ENCODE measurements at regions not wholly inside any gene's neighbourhood (a gene's known extent, or its start where the extent isn't known, plus 50 kb on each side); places are given as distances from the start of the nearest gene placed in this dataset.

DNA sequence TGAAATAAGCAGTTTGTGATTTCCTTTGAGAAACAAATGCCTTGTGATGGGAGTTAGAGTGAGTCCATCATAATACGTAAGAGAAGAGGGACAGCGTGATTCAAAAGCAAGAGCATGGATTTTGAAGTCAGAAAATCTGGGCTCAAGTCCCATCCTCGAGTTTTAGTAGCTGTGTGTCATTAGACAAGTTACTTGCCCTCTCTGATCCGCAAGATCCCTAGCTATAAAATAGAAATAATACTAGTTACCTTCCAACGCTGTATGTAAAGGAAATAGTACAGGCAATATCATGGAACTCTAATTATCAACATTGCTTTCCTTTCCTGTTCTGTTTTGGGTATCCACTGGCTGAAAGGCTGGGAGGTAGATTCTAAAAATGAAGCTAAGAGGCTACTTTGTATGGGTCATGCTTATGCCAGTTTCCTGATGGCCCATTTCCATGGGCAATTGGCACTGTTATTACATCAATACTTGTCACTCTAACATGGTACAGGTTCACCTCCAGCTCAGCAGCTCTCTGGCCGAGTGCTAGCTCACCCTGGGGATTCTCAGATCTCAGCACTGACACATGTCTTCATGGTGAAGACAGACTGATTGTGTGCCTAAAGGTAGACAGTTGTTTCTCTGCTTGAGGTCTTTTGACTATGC is 241.7 kb upstream of the KLF4 start:
- H3K9me3 ChIP-seq: no peaks in the 10 kb centered on the region
- H3K27me3 ChIP-seq: no peaks in the 10 kb centered on the region
- H3K4me3 ChIP-seq: no peak overlapping the region
- intact Hi-C loops (cut with DNase I): loop anchor here in 4 of 10 donors (5.0 to 10.0 kb wide), 4 partner anchors 86 to 414 kb away; partner anchors contain the start of gene KLF4 (in 3 of the 4)
- ATAC-seq (no peak), DNase-seq (no peak)
- WGBS, 2 donors: 85% methylated on average over 6 of the region's 6 CpGs
- H3K27ac ChIP-seq: no peak overlapping the region
- peaks cover 3 to 44% (median 22%) of the 10 kb centered on the region in 9 donors for H3K4me1 ChIP-seq
- TF ChIP-seq CTCF (IDR thresholded peaks at IDR 0.05): no peak
- H3K36me3 ChIP-seq: no peaks in the 10 kb centered on the region

DNA sequence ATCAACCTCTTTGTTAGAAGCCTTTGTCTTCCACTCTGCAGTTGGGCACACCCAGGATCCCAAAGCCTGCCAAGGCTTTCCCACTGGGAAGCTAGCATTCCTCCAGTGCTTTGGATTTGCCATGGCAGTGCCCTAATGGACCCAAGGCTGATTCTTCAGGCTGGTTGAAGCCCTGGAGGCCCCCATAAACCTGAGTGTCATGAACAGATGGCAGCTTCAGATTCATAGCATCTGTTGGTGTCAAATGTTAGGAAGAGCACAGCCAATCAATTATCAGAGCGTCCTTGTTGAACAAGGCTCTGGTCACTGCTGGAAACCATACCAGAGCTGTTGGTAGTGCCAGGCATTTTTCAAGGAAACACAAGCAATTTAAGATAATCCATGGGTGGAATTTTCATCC is 241.1 kb upstream of the KLF4 start:
- Histone ChIP-seq H3K4me1 (peaks cover 3 to 44% (median 22%) of the 10 kb centered on the region in 9 donors), H3K4me3 (no peak overlapping the region), H3K9me3 (no peaks in the 10 kb centered on the region), H3K36me3 (no peaks in the 10 kb centered on the region), H3K27ac (no peak overlapping the region), H3K27me3 (no peaks in the 10 kb centered on the region)
- ATAC-seq (no peak), DNase-seq (no peak)
- WGBS, 2 donors: 97 to 98% methylated on average over 1 of the region's 1 CpG
- TF ChIP-seq CTCF (IDR thresholded peaks at IDR 0.05): no peak
- intact Hi-C loops (cut with DNase I): loop anchor here in 4 of 10 donors (5.0 to 10.0 kb wide), 4 partner anchors 86 to 414 kb away; partner anchors contain the start of gene KLF4 (in 3 of the 4)

- DNase-seq (no peak), ATAC-seq (no peak)
- 75 to 76% methylated on average over 5 of the region's 5 CpGs for WGBS, 2 donors
These were observed 237.7 kb upstream of the KLF4 start for GRCh38 chr9:107727086-107727780.

DNA sequence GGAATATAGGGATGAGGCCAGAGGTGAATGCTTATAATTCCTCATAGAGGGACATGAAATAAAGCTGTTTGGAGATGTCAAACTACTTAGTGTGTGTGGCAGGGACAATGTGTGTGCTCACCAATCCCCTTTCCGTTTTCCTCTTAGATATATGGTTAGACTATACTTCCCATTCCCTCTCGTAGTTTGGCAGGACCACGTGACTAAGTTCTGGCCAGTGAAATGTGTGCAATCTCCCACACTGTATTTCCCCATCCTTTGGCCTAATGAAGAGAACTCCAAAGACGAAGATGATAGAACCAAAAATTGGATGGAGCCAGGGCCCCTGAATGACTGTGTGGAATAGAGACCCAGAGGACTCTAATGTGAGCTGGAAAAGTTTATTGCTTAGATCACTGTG is 233.4 kb upstream of the KLF4 start:
- no peak for ATAC-seq
- 88 to 94% methylated on average over 4 of the region's 4 CpGs for WGBS, 2 donors
- intact Hi-C loops (cut with DNase I): no loop called here

More at GRCh38 chr9:107727086-107727780, 237.7 kb upstream of the KLF4 start:
- no peak for TF ChIP-seq CTCF (IDR thresholded peaks at IDR 0.05)
- no peak overlapping the region for H3K4me3 ChIP-seq
- intact Hi-C loops (cut with DNase I): no loop called here
- H3K4me1 ChIP-seq: peaks cover 0 to 13% (median 2%) of the 10 kb centered on the region in 9 donors
- H3K27me3 ChIP-seq: no peaks in the 10 kb centered on the region
- peak overlapping the region in 1 of 10 donors; percentile 15 for H3K27ac ChIP-seq
- no peaks in the 10 kb centered on the region for H3K9me3 ChIP-seq
- no peaks in the 10 kb centered on the region for H3K36me3 ChIP-seq

More for the DNA sequence above, 233.4 kb upstream of the KLF4 start:
- Histone ChIP-seq H3K9me3 (no peaks in the 10 kb centered on the region), H3K36me3 (no peaks in the 10 kb centered on the region), H3K27ac (no peak overlapping the region), H3K27me3 (no peaks in the 10 kb centered on the region), H3K4me1 (peaks cover 0 to 10% (median 0%) of the 10 kb centered on the region in 9 donors), H3K4me3 (no peak overlapping the region)
- TF ChIP-seq CTCF (IDR thresholded peaks at IDR 0.05): no peak
- no peak for DNase-seq

Data from heart right ventricle (tissue), 16 donors.